ENCODE measurements at regions not wholly inside any gene's neighbourhood (a gene's known extent, or its start where the extent isn't known, plus 50 kb on each side); places are given as distances from the start of the nearest gene placed in this dataset.
A peak's percentile ranks its signal among the peaks of the same experiment; 100 is the strongest.

DNA sequence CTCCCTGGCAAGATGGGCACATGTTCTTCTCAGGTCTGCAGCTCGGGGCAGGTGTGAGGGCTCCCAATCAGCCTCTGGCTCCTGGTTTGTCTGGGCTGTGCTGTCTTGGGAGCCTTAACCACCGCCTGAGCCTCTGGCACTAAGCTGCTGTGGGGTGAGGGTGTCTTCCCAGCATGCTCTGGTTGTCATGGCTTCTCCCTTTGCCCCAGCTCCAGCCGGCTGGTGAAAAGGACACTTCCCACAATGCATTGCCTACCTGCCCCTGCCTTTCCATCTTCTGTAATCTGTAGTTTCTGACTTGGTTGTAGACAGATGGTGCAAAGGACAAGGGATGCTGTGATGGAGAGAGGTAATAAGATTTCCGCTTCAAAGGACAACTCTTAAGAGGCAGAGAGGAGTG is 295.3 kb downstream of the TLE3 start:
- no peak overlapping the region for H3K27ac ChIP-seq (ENCODE audit: low read depth, low read length)
- no peak overlapping the region for H3K9ac ChIP-seq (ENCODE audit: low read length in 5 of 5)
- no peaks in the 10 kb centered on the region for H3K27me3 ChIP-seq (ENCODE audit: control insufficient read depth in 5 of 5, insufficient read depth in 4 of 5, low read length in 5 of 5)
- H3K4me3 ChIP-seq (ENCODE audit: low read depth in 1 of 5, low read length in 5 of 5): no peak overlapping the region
- peaks cover 0 to 18% (median 13%) of the 10 kb centered on the region in 5 donors for H3K4me1 ChIP-seq (ENCODE audit: control insufficient read depth in 5 of 5, insufficient read depth in 5 of 5, low read length in 5 of 5)
- H3K9me3 ChIP-seq (ENCODE audit: control insufficient read depth in 5 of 5, low read length in 5 of 5): no peaks in the 10 kb centered on the region
- no peaks in the 10 kb centered on the region for H3K36me3 ChIP-seq (ENCODE audit: control insufficient read depth in 5 of 5, insufficient read depth in 5 of 5, low read length in 5 of 5)

DNA sequence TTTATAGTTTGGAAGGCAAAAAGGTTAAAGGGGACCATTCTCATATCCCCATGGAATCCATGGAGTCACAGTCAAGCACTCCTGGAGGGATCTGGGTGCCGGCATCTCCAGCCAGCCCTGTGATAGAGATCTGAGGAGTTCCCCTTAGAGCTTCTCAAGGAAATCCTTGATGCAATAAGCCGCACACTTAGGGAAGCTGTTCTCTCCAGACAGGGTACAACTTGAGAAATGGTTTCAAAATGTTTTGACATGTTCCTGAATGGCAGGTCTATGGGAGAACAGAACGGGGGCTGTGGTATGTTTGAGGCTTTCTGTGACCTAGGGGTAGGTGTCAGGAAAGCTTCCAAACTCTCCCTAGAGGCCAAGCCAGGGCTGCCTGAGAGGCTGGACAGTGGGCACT is 292.9 kb downstream of the TLE3 start:
- no peak overlapping the region for H3K9ac ChIP-seq (ENCODE audit: low read length in 5 of 5)
- no peaks in the 10 kb centered on the region for H3K36me3 ChIP-seq (ENCODE audit: control insufficient read depth in 5 of 5, insufficient read depth in 5 of 5, low read length in 5 of 5)
- peaks cover 0 to 37% (median 17%) of the 10 kb centered on the region in 5 donors for H3K4me1 ChIP-seq (ENCODE audit: control insufficient read depth in 5 of 5, insufficient read depth in 5 of 5, low read length in 5 of 5)
- no peaks in the 10 kb centered on the region for H3K27me3 ChIP-seq (ENCODE audit: control insufficient read depth in 5 of 5, insufficient read depth in 4 of 5, low read length in 5 of 5)
- no peak overlapping the region for H3K27ac ChIP-seq (ENCODE audit: low read depth, low read length)
- H3K9me3 ChIP-seq (ENCODE audit: control insufficient read depth in 5 of 5, low read length in 5 of 5): no peaks in the 10 kb centered on the region
- H3K4me3 ChIP-seq (ENCODE audit: low read depth in 1 of 5, low read length in 5 of 5): no peak overlapping the region

DNA sequence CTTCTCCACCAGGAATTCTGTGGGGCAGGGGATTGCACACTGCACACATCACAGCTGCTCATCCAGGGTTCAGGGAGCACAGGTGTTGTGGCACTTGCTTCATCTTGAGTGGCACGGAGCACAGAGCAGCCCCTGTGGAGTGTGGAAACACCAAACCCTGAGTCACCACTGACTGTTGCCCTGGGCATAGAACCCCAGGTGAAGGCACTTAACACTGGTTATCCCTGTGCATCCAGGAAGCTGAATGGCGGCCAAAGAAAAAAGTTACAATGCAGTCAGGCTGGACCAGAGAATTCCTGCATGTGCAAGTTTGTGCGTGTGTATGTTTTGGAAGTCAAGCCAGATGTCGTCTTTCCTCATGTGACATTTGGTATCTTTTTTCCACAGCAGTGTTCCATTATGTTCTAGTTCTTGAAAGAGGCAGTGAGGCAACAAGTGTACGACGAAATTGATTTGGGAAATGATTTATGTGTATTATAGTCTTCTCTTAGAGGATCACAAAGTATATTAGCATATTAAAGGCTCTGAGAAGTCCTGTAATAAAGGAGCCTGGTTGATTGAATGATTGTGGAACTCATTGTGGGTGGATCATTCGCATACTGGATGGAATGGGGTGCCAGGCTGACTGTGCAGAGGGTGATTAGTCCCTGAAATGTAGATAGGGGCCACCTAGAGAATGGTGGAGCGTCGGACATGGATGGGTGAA is 292.3 kb downstream of the TLE3 start:
- no peak overlapping the region for H3K9ac ChIP-seq (ENCODE audit: low read length in 5 of 5)
- peaks cover 0 to 43% (median 23%) of the 10 kb centered on the region in 5 donors for H3K4me1 ChIP-seq (ENCODE audit: control insufficient read depth in 5 of 5, insufficient read depth in 5 of 5, low read length in 5 of 5)
- H3K4me3 ChIP-seq (ENCODE audit: low read depth in 1 of 5, low read length in 5 of 5): no peak overlapping the region
- no peaks in the 10 kb centered on the region for H3K27me3 ChIP-seq (ENCODE audit: control insufficient read depth in 5 of 5, insufficient read depth in 4 of 5, low read length in 5 of 5)
- no peak overlapping the region for H3K27ac ChIP-seq (ENCODE audit: low read depth, low read length)
- no peaks in the 10 kb centered on the region for H3K9me3 ChIP-seq (ENCODE audit: control insufficient read depth in 5 of 5, low read length in 5 of 5)
- H3K36me3 ChIP-seq (ENCODE audit: control insufficient read depth in 5 of 5, insufficient read depth in 5 of 5, low read length in 5 of 5): no peaks in the 10 kb centered on the region

DNA sequence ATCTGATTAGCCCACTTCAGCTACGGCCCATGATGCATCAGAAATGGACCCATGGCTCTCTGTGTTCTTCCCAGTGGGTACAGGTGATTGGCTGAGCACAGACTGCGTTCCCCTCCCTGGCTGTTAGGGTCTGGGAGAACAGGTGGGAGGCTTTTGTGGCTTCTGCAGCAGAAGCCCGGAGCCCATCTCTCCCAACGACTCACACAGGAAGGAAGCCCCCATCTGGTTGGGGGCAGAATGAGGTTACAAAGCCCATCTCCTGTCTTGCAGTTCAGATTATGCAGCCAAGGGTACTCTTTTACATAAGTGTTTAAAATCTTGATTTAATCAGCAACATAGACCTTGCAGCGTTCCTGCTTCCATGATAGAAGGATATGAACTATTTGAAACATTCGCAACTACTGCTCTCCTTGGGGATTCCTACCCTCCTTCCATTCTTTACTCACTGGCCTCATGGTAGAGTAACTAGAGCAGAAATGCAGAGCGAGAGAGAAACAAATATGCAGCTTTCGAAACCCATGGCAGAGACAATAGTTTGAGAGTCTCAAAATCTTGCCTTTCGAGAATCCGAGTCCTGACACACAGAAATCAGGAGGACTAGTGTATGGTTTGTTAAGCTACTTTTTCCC is 291.3 kb downstream of the TLE3 start:
- Histone ChIP-seq H3K27me3 (ENCODE audit: control insufficient read depth in 5 of 5, insufficient read depth in 4 of 5, low read length in 5 of 5) (no peaks in the 10 kb centered on the region), H3K36me3 (ENCODE audit: control insufficient read depth in 5 of 5, insufficient read depth in 5 of 5, low read length in 5 of 5) (no peaks in the 10 kb centered on the region)

DNA sequence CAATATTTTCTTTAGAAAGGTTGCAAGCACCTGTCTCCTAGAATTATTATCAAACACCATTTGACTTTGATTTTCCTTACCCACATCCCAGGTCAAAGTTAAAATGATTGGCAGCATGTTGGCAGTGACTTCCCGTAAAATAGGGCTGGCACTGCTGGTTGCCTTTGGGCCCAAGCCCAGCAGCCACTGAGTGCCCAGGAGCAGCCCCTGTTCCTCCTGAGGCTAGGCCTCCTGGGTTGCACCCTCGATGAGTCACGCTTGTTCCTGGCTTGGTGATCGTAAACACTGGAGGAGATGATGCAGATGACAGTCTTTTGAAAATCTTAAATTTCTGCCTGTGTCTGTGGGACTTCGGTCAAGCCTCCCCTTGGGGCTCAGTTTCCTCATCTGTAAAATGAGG is 290.0 kb downstream of the TLE3 start:
- Histone ChIP-seq H3K4me3 (ENCODE audit: low read depth in 1 of 5, low read length in 5 of 5) (no peak overlapping the region), H3K9me3 (ENCODE audit: control insufficient read depth in 5 of 5, low read length in 5 of 5) (no peaks in the 10 kb centered on the region), H3K36me3 (ENCODE audit: control insufficient read depth in 5 of 5, insufficient read depth in 5 of 5, low read length in 5 of 5) (no peaks in the 10 kb centered on the region), H3K27me3 (ENCODE audit: control insufficient read depth in 5 of 5, insufficient read depth in 4 of 5, low read length in 5 of 5) (no peaks in the 10 kb centered on the region), H3K4me1 (ENCODE audit: control insufficient read depth in 5 of 5, insufficient read depth in 5 of 5, low read length in 5 of 5) (peaks cover 0 to 44% (median 28%) of the 10 kb centered on the region in 5 donors), H3K27ac (ENCODE audit: low read depth, low read length) (no peak overlapping the region), H3K9ac (ENCODE audit: low read length in 5 of 5) (no peak overlapping the region)

More for the DNA sequence above, 291.3 kb downstream of the TLE3 start:
- no peaks in the 10 kb centered on the region for H3K9me3 ChIP-seq (ENCODE audit: control insufficient read depth in 5 of 5, low read length in 5 of 5)
- H3K4me1 ChIP-seq (ENCODE audit: control insufficient read depth in 5 of 5, insufficient read depth in 5 of 5, low read length in 5 of 5): peaks cover 0 to 48% (median 28%) of the 10 kb centered on the region in 5 donors
- H3K27ac ChIP-seq (ENCODE audit: low read depth, low read length): no peak overlapping the region
- H3K4me3 ChIP-seq (ENCODE audit: low read depth in 1 of 5, low read length in 5 of 5): no peak overlapping the region
- no peak overlapping the region for H3K9ac ChIP-seq (ENCODE audit: low read length in 5 of 5)

DNA sequence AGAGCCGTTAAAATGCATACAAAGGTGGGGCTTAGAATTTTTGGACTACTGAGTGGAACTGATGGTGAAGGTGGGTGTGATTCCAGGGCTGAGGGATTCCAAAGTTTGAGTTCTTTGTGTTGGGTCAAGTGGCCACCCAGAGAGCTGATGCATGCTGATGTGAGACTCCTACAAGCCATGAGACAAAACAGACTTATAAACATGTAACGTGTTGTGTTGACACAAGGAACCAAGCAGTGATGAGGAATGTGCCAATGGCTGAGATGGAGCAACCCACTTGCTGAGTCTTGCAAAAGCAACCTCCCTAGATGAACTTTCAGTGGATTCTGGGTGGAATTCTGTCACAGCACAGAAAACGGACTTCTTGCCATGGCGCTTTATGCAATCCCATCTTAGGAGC is 289.0 kb downstream of the TLE3 start:
- Histone ChIP-seq H3K9me3 (ENCODE audit: control insufficient read depth in 5 of 5, low read length in 5 of 5) (no peaks in the 10 kb centered on the region), H3K4me3 (ENCODE audit: low read depth in 1 of 5, low read length in 5 of 5) (no peak overlapping the region), H3K27me3 (ENCODE audit: control insufficient read depth in 5 of 5, insufficient read depth in 4 of 5, low read length in 5 of 5) (peaks cover 0 to under 1% (median 0%) of the 10 kb centered on the region in 5 donors), H3K9ac (ENCODE audit: low read length in 5 of 5) (no peak overlapping the region), H3K27ac (ENCODE audit: low read depth, low read length) (peak overlapping the region; percentile 51), H3K4me1 (ENCODE audit: control insufficient read depth in 5 of 5, insufficient read depth in 5 of 5, low read length in 5 of 5) (peaks cover 0 to 44% (median 28%) of the 10 kb centered on the region in 5 donors), H3K36me3 (ENCODE audit: control insufficient read depth in 5 of 5, insufficient read depth in 5 of 5, low read length in 5 of 5) (no peaks in the 10 kb centered on the region)

DNA sequence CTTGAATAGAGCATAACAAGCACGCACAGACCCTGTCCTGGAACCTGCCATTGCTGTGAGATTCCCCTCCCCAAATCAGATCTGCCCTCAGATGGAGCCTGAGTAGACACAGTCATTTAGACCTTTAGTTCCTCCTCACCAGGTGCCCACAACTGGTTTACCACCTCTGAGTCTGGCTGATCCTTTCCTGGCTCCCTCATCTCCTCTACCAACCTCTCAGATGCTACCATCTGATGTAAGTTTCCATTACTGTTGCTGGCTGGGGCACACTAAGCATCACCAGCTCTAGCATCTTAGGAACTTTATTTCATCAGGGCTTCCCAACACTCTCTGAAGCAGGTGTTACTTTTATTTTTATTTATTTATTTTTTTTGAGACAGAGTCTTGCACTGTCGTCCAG is 288.3 kb downstream of the TLE3 start:
- H3K4me1 ChIP-seq (ENCODE audit: control insufficient read depth in 5 of 5, insufficient read depth in 5 of 5, low read length in 5 of 5): peaks cover 0 to 44% (median 28%) of the 10 kb centered on the region in 5 donors
- peaks cover 0 to 3% (median 0%) of the 10 kb centered on the region in 5 donors for H3K27me3 ChIP-seq (ENCODE audit: control insufficient read depth in 5 of 5, insufficient read depth in 4 of 5, low read length in 5 of 5)
- H3K9me3 ChIP-seq (ENCODE audit: control insufficient read depth in 5 of 5, low read length in 5 of 5): no peaks in the 10 kb centered on the region
- no peaks in the 10 kb centered on the region for H3K36me3 ChIP-seq (ENCODE audit: control insufficient read depth in 5 of 5, insufficient read depth in 5 of 5, low read length in 5 of 5)
- H3K27ac ChIP-seq (ENCODE audit: low read depth, low read length): no peak overlapping the region
- no peak overlapping the region for H3K9ac ChIP-seq (ENCODE audit: low read length in 5 of 5)
- H3K4me3 ChIP-seq (ENCODE audit: low read depth in 1 of 5, low read length in 5 of 5): no peak overlapping the region

DNA sequence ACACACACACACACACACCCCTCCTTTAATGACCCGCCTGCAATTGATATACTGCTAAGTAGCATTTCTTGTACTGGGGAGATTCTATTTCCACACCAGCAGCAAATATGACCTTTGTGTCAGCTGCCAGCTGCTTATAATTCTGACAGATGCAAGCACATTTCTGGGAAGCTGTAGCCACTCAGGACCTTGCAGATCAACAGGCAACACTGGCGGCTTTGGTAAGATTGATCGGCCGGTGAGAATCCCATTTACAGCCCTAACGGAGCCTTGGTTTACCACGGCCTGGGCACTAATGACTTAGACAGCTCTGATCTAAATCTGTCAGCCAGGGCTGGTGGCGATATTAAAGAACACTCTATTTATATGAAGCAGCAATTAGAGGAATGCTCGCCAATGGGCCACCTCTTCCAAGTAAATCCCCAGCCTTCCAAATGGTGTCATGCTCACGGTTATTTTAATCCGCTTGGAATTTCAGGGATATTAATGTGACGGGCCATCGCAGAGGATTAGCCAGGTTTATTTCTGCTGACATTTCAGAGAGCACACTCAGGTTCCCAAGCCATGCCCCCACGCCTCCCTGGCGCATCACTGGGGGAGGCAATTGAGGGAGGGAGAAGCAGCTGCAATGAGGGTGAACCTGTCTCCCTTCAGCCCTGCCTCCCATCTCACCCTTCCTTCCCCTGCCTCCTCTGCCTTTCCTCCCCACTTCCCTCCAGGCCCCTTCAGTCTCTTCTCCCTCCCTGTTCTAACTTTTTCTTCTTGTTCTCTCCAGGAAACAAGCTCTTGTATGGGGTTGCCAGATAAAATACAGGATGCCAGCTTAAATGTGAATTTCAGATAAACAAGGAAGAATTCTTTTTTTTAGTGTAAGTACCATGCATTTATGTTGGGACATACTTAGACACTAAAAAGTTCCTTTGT is 287.0 kb downstream of the TLE3 start:
- Histone ChIP-seq H3K4me3 (ENCODE audit: low read depth in 1 of 5, low read length in 5 of 5) (no peak overlapping the region), H3K27me3 (ENCODE audit: control insufficient read depth in 5 of 5, insufficient read depth in 4 of 5, low read length in 5 of 5) (peaks cover 0 to 3% (median 0%) of the 10 kb centered on the region in 5 donors), H3K27ac (ENCODE audit: low read depth, low read length) (no peak overlapping the region), H3K9me3 (ENCODE audit: control insufficient read depth in 5 of 5, low read length in 5 of 5) (no peaks in the 10 kb centered on the region), H3K9ac (ENCODE audit: low read length in 5 of 5) (no peak overlapping the region), H3K36me3 (ENCODE audit: control insufficient read depth in 5 of 5, insufficient read depth in 5 of 5, low read length in 5 of 5) (no peaks in the 10 kb centered on the region), H3K4me1 (ENCODE audit: control insufficient read depth in 5 of 5, insufficient read depth in 5 of 5, low read length in 5 of 5) (peaks cover 0 to 44% (median 28%) of the 10 kb centered on the region in 5 donors)

DNA sequence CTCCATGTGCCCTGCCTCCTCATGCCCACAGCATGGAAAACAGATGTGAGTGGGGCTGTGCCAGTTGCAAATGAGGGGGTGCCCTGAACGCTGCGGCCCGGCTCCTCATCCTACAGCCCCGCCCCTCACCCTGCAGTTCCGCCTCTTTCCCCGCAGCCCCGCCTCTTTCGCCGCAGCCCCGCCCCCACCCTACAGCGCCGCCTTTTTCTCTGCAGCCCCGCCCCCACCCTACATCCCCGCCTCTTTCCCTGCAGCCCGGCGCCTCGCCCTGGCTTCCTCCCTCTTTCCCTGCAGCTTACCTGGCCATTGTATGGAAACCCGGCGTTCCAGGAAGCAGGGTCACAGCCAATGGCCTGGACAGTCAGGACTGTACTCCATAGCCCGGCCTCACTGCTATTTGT is 284.9 kb downstream of the TLE3 start:
- Histone ChIP-seq H3K36me3 (ENCODE audit: control insufficient read depth in 5 of 5, insufficient read depth in 5 of 5, low read length in 5 of 5) (no peaks in the 10 kb centered on the region), H3K27ac (ENCODE audit: low read depth, low read length) (no peak overlapping the region), H3K4me1 (ENCODE audit: control insufficient read depth in 5 of 5, insufficient read depth in 5 of 5, low read length in 5 of 5) (peaks cover 0 to 26% (median 17%) of the 10 kb centered on the region in 5 donors), H3K27me3 (ENCODE audit: control insufficient read depth in 5 of 5, insufficient read depth in 4 of 5, low read length in 5 of 5) (peaks cover 0 to 3% (median 0%) of the 10 kb centered on the region in 5 donors), H3K4me3 (ENCODE audit: low read depth in 1 of 5, low read length in 5 of 5) (no peak overlapping the region), H3K9me3 (ENCODE audit: control insufficient read depth in 5 of 5, low read length in 5 of 5) (no peaks in the 10 kb centered on the region), H3K9ac (ENCODE audit: low read length in 5 of 5) (no peak overlapping the region)
